Colonic mucosa (tissue), 4 donors: ENCODE measurements at regions not wholly inside any gene's neighbourhood (a gene's known extent, or its start where the extent isn't known, plus 50 kb on each side); places are given as distances from the start of the nearest gene placed in this dataset.

Experiments
- DNase-seq: peaks from one replicate; pipeline ENCODE4 v3.0.0-alpha.2; 2020
- H3K27ac ChIP-seq: fragments of 200-600 bp; one replicate; pipeline ENCODE4 v1.8.0; 2021
- H3K27me3 ChIP-seq: fragments of 200-600 bp; one replicate; pipeline ENCODE4 v1.8.0; 2021
- H3K36me3 ChIP-seq: fragments of 200-600 bp; one replicate; pipeline ENCODE4 v1.8.0; 2021
- H3K4me1 ChIP-seq: fragments of 200-600 bp; one replicate; pipeline ENCODE4 v1.8.0; 2021; ENCODE audit warnings: mild to moderate bottlenecking
- H3K4me3 ChIP-seq: fragments of 200-600 bp; one replicate; pipeline ENCODE4 v1.8.0; 2021
- H3K9ac ChIP-seq, 2 donors: one replicate each; pipeline ENCODE4 v1.7.0; 2013; ENCODE audit warnings: control low read depth in 2 of 2, low read depth in 2 of 2, low read length in 2 of 2
- H3K9me3 ChIP-seq: fragments of 200-600 bp; one replicate; pipeline ENCODE4 v1.8.0; 2021
- CTCF ChIP-seq: fragments of 200-600 bp; IDR thresholded peaks from one replicate; pipeline ENCODE4 v1.8.0; 2022; ENCODE audit warnings: antibody characterized with exemption, mild to moderate bottlenecking
- intact Hi-C: fragments of 100-400 bp; cut with DNase I; formaldehyde crosslinking; loops from one replicate; pipeline ENCODE4 v1.14.1; 2022
- donor health status: healthy.
- donor health status: DM: no; HTN: no; CAD: no.
- donor health status: DM: no; HTN: no; CAD: no.

- no peaks in the 10 kb centered on the region for H3K9me3 ChIP-seq
- TF ChIP-seq CTCF: no peak
- H3K4me1 ChIP-seq: no peaks in the 10 kb centered on the region
- intact Hi-C loops: loop anchor here (10.0 kb wide), 1 partner anchor 151 kb away; no protein-coding TSS in a partner anchor
- H3K27ac ChIP-seq: no peak overlapping the region
- H3K9ac ChIP-seq: no peak overlapping the region
- no peaks in the 10 kb centered on the region for H3K27me3 ChIP-seq
- H3K4me3 ChIP-seq: no peak overlapping the region
- no peaks in the 10 kb centered on the region for H3K36me3 ChIP-seq
- DNase-seq: no peak
Measured at GRCh38 chr10:94225589-94225988, 137.2 kb downstream of the NOC3L start.

GRCh38 chr10:94230134-94230785 is 132.5 kb downstream of the NOC3L start:
- H3K27me3 ChIP-seq: no peaks in the 10 kb centered on the region
- no peaks in the 10 kb centered on the region for H3K4me1 ChIP-seq
- no peaks in the 10 kb centered on the region for H3K9me3 ChIP-seq
- no peaks in the 10 kb centered on the region for H3K36me3 ChIP-seq
- no peak for TF ChIP-seq CTCF
- no peak overlapping the region for H3K27ac ChIP-seq
- DNase-seq: no peak
- no peak overlapping the region for H3K9ac ChIP-seq
- H3K4me3 ChIP-seq: no peak overlapping the region
- intact Hi-C loops: no loop called here

- intact Hi-C loops: no loop called here
- Histone ChIP-seq H3K4me1 (no peaks in the 10 kb centered on the region), H3K9me3 (no peaks in the 10 kb centered on the region), H3K4me3 (no peak overlapping the region), H3K27me3 (no peaks in the 10 kb centered on the region), H3K36me3 (no peaks in the 10 kb centered on the region), H3K27ac (no peak overlapping the region), H3K9ac (no peak overlapping the region)
- no peak for TF ChIP-seq CTCF
- no peak for DNase-seq
Measured at GRCh38 chr10:94232711-94233383, 129.9 kb downstream of the NOC3L start.

- Histone ChIP-seq H3K4me1 (no peaks in the 10 kb centered on the region), H3K9ac (no peak overlapping the region), H3K4me3 (no peak overlapping the region), H3K36me3 (no peaks in the 10 kb centered on the region), H3K9me3 (no peaks in the 10 kb centered on the region), H3K27ac (no peak overlapping the region), H3K27me3 (no peaks in the 10 kb centered on the region)
- intact Hi-C loops: no loop called here
- no peak for TF ChIP-seq CTCF
- DNase-seq: no peak
Measured at GRCh38 chr10:94235461-94235860, 127.3 kb downstream of the NOC3L start.

- H3K36me3 ChIP-seq: no peaks in the 10 kb centered on the region
Measured at GRCh38 chr10:94238006-94238617, 124.6 kb downstream of the NOC3L start.

More at GRCh38 chr10:94238006-94238617, 124.6 kb downstream of the NOC3L start:
- H3K4me3 ChIP-seq: no peak overlapping the region
- H3K27ac ChIP-seq: no peak overlapping the region
- no peaks in the 10 kb centered on the region for H3K4me1 ChIP-seq
- H3K9ac ChIP-seq: no peak overlapping the region
- H3K9me3 ChIP-seq: no peaks in the 10 kb centered on the region
- TF ChIP-seq CTCF: no peak
- H3K27me3 ChIP-seq: no peaks in the 10 kb centered on the region
- intact Hi-C loops: no loop called here
- no peak for DNase-seq
